HCEC 1CT (cell line): ENCODE measurements at regions not wholly inside any gene's neighbourhood (a gene's known extent, or its start where the extent isn't known, plus 50 kb on each side); places are given as distances from the start of the nearest gene placed in this dataset.
A peak's percentile ranks its signal among the peaks of the same experiment; 100 is the strongest.
"Not testable (repeated sequence)": the region's sequence is repeated elsewhere in the genome, so short reads cannot be mapped to it uniquely, and the experiment has no call there.

Experiments
- DNase-seq: peaks from one replicate; pipeline ENCODE4 v3.0.0-alpha.2; 2017

DNA sequence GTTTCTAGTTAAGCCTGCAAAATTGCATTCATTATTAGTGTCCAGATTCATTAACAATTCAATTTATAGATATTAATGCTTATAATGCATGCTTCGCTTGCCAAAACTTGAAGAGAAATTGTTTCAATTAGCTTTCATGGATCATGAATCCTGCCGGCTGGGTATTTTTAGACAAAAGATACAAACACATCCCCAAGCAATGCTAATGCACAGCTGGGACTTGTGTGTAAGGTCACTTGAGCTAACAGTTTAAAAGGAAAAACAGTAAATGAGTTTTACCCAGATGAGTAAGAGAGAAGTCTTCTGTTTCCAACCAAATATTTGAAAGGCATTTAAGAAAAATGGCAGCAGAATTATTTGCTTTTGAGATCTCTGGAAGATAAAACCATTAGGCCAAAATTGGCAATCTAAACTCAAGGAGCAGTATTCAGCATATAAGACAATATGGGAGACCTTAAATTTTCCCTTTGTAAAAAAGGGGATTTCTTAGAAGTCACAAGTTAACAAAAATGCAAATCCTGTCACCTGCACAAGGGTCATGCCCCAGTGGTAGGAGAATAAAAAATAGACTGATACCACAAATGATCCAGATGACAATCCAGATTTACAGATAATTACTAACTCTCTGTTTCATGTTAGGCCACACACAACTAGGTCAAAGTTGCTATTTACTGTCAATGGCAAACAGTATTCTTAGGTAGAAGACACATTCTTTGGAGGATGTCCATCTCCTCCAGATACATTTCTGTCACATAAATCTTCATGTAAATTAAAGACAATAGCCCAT is 418.4 kb upstream of the PMFBP1 start:
- no peak for DNase-seq

DNA sequence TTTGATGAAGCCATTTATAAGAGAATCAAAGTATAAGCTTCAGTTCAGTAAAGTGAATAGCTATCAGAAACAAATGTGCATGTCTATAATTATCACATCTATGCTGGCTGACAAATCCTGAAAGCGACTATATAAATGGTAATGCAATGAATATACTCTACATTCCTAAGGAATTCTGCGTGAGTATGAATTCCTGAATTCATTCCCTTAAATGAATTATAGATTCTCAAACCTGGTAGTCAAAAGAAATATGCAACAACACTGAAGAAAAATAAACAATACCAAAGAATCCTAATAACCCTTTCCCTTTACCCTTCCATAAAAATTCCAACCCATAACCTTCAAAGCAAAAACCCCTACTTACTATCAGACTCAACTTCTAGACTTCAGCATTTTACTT is 416.6 kb upstream of the PMFBP1 start:
- DNase-seq = no peak

DNA sequence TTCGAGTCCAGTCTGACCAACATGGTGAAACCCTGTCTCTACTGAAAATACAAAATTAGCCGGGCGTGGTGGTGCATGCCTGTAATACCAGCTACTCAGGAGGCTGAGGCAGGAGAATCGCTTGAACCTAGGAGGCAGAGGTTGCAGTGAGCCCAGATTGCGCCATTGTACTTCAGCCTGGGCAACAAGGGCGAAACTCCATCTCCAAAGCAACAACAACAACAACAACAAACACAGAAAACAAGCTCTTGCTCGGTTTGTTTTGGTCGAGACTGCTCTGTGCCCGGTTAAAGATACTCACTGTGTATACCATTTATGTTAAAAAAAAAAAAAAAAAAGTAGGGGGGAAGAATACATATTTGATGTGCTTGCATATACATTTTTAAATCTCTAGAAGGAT is 406.1 kb upstream of the PMFBP1 start:
- not testable (repeated sequence) for DNase-seq

DNA sequence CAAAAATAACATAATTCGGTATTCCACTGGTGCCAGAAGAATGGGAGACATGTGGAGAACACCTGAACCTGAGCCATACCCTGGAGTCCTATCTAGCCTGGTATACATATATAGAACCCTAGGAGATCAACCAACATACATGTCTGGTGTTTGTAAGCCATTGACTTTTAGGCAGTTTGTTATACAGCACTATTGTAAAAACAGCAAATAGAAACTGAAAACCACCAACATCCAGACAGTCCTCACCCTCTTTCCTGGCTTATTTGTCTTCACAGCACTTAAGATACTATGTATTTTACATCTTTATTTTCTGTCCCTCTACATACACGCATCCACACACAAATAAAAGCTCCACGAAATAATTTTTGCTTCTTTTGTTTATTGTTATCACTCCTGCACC is 404.2 kb upstream of the PMFBP1 start:
- DNase-seq = no peak

GRCh38 chr16:72569677-72570076 is 397.7 kb upstream of the PMFBP1 start:
- DNase-seq = no peak

GRCh38 chr16:72568502-72568901 is 396.5 kb upstream of the PMFBP1 start:
- DNase-seq = no peak

DNA sequence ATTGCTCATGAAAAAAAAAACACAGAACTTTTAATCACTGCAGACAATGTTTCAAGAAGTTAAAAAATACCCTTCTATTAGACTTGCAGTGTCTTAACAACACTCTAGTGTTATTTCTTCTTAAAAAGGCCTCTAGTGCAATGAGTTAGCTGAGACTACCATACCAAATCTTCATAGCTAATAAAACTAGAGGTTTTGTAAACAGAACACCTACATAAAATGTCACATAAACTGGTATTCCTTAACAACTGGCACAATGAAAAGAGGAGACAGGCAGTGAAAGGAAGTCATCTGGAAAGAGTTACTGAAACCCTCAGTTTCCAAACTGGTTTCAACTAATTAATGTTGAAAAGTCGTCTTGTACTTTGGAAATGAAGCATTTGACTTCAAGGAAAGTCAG is 394.2 kb upstream of the PMFBP1 start:
- no peak for DNase-seq

DNA sequence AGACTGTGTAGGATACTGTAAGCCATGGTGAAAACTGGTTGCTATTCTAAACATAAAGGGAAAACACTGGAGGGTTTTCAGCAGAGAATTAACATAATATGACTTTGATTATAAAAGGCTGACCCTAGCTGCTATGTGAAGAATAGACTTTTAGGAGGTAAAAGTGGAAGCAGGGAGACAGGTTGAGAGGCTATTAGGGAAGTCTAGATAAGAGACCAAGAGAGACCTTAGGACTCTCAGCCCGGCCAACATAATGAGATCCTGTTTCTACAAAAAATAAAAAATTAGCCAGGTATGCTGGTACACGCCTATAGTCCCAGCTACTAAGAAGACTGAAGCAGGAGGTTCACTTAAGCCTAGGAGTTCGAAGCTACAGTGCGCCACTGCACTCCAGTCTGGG is 393.2 kb upstream of the PMFBP1 start:
- DNase-seq = no peak

- no peak for DNase-seq
These were observed 388.7 kb upstream of the PMFBP1 start for GRCh38 chr16:72560617-72561016.

GRCh38 chr16:72558501-72558900 is 386.5 kb upstream of the PMFBP1 start:
- DNase-seq = no peak

- peak; percentile 23 for DNase-seq
These were observed 383.0 kb upstream of the PMFBP1 start for GRCh38 chr16:72554935-72555334.

DNA sequence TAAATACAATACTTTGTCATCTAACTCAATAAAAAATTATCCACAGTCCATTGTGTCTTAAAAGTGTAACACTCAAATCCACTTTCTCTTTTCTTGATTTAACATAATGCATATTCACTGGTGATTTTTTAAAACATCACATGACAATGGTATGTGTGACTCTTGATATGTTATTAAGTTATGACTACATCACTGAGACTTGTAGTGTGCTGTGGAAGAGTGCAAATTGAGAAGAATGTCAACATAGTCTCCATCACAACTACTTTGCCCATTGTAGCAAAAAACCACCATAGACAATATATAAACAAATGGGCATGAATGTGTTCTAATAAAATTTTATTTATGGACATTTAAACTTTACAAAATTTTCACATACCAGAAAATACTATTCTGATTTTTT is 380.7 kb upstream of the PMFBP1 start:
- peak; percentile 6 for DNase-seq

GRCh38 chr16:72551649-72552048 is 379.7 kb upstream of the PMFBP1 start:
- DNase-seq = no peak

DNA sequence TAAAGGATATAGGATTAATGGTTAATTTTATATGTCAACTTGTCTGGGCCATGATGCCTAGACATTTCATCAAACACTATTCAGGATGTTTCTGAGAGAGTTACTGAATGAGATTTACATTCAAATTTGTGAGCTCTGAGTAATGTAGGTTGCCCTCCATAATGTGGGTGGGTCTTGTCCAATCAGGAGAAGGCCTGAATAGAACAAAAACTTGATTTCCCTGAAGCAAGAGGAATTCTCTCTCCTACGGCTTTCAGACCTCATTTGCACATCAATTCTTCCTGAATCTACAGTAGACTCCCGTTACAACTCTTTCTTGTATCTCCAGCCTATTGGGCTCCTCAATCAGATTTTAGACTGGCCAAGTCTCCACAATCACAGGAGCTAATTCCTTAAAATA is 377.9 kb upstream of the PMFBP1 start:
- no peak for DNase-seq

GRCh38 chr16:72542102-72542501 is 370.1 kb upstream of the PMFBP1 start:
- no peak for DNase-seq

GRCh38 chr16:72537664-72538063 is 365.7 kb upstream of the PMFBP1 start:
- peak; percentile 81 for DNase-seq

- DNase-seq = peak; percentile 60
These were observed 364.9 kb upstream of the PMFBP1 start for GRCh38 chr16:72536723-72537435.

GRCh38 chr16:72532906-72533410 is 361.0 kb upstream of the PMFBP1 start:
- no peak for DNase-seq

GRCh38 chr16:72530434-72530833 is 358.5 kb upstream of the PMFBP1 start:
- DNase-seq = peak; percentile 90

- DNase-seq = no peak
These were observed 351.1 kb upstream of the PMFBP1 start for GRCh38 chr16:72523087-72523486.

DNA sequence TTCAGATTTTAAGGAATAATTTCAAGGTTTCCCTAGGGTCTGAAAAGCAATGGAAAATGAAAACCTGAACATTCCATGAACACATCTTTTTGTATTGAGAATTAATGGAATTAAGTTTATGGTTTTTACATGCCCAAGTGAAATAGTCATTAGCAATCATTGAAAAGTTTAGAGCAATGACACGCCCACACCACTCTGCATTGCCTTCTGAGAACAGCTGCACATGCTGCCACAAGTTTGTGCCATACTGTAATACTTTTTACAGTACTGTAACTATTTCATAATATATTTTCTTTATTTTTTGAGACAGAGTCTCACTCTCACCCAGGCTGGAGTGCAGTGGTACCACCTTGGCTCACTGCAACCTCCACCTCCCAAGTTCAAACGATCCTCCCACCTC is 345.2 kb upstream of the PMFBP1 start:
- no peak for DNase-seq

- DNase-seq = no peak
These were observed 339.2 kb upstream of the PMFBP1 start for GRCh38 chr16:72511171-72511570.

- peak; percentile 9 for DNase-seq
These were observed 336.2 kb upstream of the PMFBP1 start for GRCh38 chr16:72508191-72508590.

DNA sequence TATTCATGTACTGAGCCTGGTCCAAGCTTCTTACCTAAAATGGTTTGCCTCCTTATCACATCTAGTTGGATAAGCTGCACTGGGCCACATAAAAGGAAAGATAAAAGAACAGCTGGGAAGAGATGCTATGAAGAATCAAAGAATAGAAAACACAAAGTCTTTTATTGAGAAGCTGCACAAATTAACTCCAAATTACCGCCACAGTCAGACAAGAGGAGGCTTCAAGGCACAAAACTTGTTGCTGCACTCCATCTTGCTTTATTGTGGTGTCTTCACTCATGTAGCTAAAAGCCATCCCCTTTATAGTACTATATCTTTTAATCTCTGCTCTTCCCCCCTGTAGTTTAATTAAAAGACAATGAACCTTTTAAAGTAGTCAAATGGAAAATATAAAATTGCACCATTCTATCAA is 330.6 kb upstream of the PMFBP1 start:
- no peak for DNase-seq
